WI38 (cell line): ENCODE measurements at regions not wholly inside any gene's neighbourhood (a gene's known extent, or its start where the extent isn't known, plus 50 kb on each side); places are given as distances from the start of the nearest gene placed in this dataset.
"Not testable (repeated sequence)": the region's sequence is repeated elsewhere in the genome, so short reads cannot be mapped to it uniquely, and the experiment has no call there.

Source experiments
- H3K4me3 ChIP-seq: 2 replicates; pipeline ENCODE4 v1.5.1; 2011; ENCODE audit warnings: low read depth, mild to moderate bottlenecking, control low read depth, low read length
- CTCF ChIP-seq: IDR thresholded peaks from 2 replicates; pipeline ENCODE4 v1.5.1; 2012; ENCODE audit warnings: low read depth, mild to moderate bottlenecking, control low read depth, low read length

GRCh38 chr20:47927944-47928343 lies 142.7 kb upstream of the SULF2 start:
- H3K4me3 ChIP-seq = no peak overlapping the region
- no peak for TF ChIP-seq CTCF

GRCh38 chr20:47927385-47927851 lies 142.1 kb upstream of the SULF2 start:
- no peak overlapping the region for H3K4me3 ChIP-seq
- TF ChIP-seq CTCF = no peak

GRCh38 chr20:47926731-47927130 lies 141.4 kb upstream of the SULF2 start:
- H3K4me3 ChIP-seq = no peak overlapping the region
- TF ChIP-seq CTCF = no peak

- H3K4me3 ChIP-seq = no peak overlapping the region
- TF ChIP-seq CTCF = no peak
These were observed 140.3 kb upstream of the SULF2 start for GRCh38 chr20:47925593-47925992.

GRCh38 chr20:47922269-47922668 lies 137.0 kb upstream of the SULF2 start:
- no peak overlapping the region for H3K4me3 ChIP-seq
- no peak for TF ChIP-seq CTCF

- not testable (repeated sequence) for H3K4me3 ChIP-seq
These were observed 136.5 kb upstream of the SULF2 start for GRCh38 chr20:47921829-47922228.

GRCh38 chr20:47921408-47921807 lies 136.1 kb upstream of the SULF2 start:
- no peak for TF ChIP-seq CTCF
- no peak overlapping the region for H3K4me3 ChIP-seq

- TF ChIP-seq CTCF = no peak
- H3K4me3 ChIP-seq = no peak overlapping the region
These were observed 132.3 kb upstream of the SULF2 start for GRCh38 chr20:47917549-47918070.
